Skeletal muscle satellite cell (primary cell): ENCODE measurements at regions not wholly inside any gene's neighbourhood (a gene's known extent, or its start where the extent isn't known, plus 50 kb on each side); places are given as distances from the start of the nearest gene placed in this dataset. TPM values are rescaled to one million over a fixed set of nuclear protein-coding genes. Genes with fewer than 3 reads are reported as not detected.

ENCODE experiments used
- H3K27me3 ChIP-seq: 2 replicates; pipeline ENCODE4 v1.7.0; 2013; ENCODE audit warnings: low read length; ENCODE audit not compliant: control insufficient read depth, insufficient read depth
- H3K36me3 ChIP-seq: 2 replicates; pipeline ENCODE4 v1.7.0; 2013; ENCODE audit warnings: mild to moderate bottlenecking, control low read depth, low read length; ENCODE audit not compliant: insufficient read depth
- H3K4me1 ChIP-seq: 2 replicates; pipeline ENCODE4 v1.7.0; 2013; ENCODE audit warnings: low read length; ENCODE audit not compliant: control insufficient read depth, insufficient read depth
- H3K4me2 ChIP-seq: 2 replicates; pipeline ENCODE4 v1.7.0; 2013; ENCODE audit warnings: mild to moderate bottlenecking, low read length
- H3K4me3 ChIP-seq: 2 replicates; pipeline ENCODE4 v1.7.0; 2013; ENCODE audit warnings: low read length
- H3K9ac ChIP-seq: 2 replicates; pipeline ENCODE4 v1.7.0; 2013; ENCODE audit warnings: mild to moderate bottlenecking, low read depth, low read length, moderate library complexity
- H3K9me3 ChIP-seq: replicated peaks from 2 replicates; pipeline ENCODE4 v1.7.0; 2013; ENCODE audit warnings: mild to moderate bottlenecking, control low read depth, low read length
- small RNA-seq: library from RNA; depleted of rRNA; stranded (forward); fragments of <200 nt; gene quantifications from one replicate; pipeline ENCODE3, GENCODE V24; 2012

DNA sequence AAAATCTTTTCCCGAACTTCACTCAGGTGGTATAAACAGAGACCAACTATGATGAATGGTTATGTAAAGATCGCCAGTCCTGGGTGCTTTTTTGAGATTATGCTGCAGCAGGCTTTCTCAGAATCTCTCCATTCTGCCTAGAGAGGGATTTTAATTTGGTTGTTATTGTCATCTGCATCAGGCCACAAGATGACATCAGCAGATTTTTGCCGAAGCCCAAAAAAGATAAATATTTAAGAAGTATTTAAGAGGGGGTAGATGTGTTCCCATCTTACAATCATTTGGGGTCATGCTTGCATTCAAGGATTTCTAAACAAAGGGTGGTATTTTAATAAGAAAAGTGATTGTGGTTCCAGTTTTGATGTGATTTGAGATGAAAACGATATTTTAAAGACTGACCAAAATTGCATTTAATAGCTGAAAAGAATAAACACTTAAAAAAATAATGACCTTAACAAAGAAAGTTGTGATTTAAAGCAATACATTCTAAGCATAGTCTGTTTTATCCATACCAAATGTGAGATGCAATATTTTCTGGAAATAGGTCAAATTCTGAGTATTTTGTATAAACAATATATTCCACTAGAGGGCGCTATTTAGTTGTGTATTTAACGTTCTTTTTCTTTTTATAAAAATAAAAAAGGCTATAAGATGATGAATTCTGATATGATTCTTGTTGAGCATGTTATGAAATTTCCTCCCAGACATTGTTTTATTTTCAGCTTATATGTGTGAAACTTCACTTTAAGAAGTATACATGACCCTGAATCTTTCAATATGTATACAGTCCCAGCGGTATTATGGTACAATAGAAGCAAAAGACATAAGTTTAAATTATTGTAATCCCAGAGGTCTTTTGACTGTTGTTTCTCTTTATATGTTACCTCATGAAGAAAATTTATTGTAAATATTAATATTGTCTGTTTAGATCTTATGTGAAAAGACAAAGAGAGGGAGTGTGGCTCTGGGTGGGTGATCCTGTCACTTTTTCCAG lies 51.0 kb upstream of the ZFP64 start:
- Histone ChIP-seq H3K4me3 (no peak overlapping the region), H3K4me1 (no peaks in the 10 kb centered on the region), H3K27me3 (peaks cover 3% of the 10 kb centered on the region), H3K9me3 (no peaks in the 10 kb centered on the region), H3K9ac (no peak overlapping the region), H3K36me3 (no peaks in the 10 kb centered on the region), H3K4me2 (no peak overlapping the region)

Small RNA genes lying in the stretch of these regions (small RNA-seq; reads per million reads assigned to genes)
- gene RF02271 (not detected), gene RPL36P1 (not detected)
